GM19467 (cell line): ENCODE measurements at regions not wholly inside any gene's neighbourhood (a gene's known extent, or its start where the extent isn't known, plus 50 kb on each side); places are given as distances from the start of the nearest gene placed in this dataset.

Source experiments
- ATAC-seq: cut with Tn5 transposase; IDR thresholded peaks from one replicate; pipeline ENCODE4 v1.9.1; 2021; ENCODE audit warnings: mild to moderate bottlenecking, moderate library complexity; ENCODE audit not compliant: unreplicated experiment

- ATAC-seq: no peak
Observed at GRCh38 chr2:122519821-122520611, 764.6 kb downstream of the TSN start.

DNA sequence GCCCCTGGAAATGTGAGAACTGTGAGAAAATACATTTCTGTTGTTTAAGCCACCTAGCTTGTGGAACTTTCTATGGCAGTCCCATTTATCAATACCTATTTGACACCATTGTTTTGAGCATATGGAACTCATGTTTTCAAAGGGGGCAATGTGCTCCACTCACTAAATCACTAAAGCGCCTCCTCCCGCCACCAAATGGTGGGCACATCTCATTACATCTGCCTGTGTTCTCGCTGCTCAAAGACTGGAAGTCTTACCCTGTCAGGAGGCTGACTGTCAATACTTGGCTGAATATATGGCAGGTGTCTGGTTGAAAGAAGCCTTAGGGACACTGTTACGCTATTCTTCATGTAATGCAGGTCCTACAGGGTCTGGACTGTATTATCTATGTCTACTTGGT lies 767.7 kb downstream of the TSN start:
- ATAC-seq: no peak

- no peak for ATAC-seq
Observed at GRCh38 chr2:122523981-122524380, 768.5 kb downstream of the TSN start.

DNA sequence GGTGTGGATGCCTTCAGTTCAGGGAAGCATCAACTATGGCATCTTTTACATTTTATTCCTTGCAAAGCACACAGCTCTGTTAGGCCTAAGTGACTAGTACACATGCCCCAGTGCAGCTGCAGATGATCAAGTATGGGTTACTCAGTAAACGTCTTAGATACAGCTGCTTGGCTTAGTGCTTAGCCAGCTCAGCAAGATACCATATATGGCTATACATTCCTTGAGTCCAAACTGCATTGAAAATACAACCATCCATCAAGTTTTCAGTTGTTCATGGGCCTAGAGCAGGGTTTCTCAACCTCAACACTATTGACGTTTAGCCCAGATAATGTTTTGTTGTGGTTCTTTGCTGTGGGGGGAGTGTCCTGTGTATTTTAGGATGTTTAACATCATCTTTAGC lies 769.9 kb downstream of the TSN start:
- no peak for ATAC-seq

- no peak for ATAC-seq
Observed at GRCh38 chr2:122528061-122528460, 772.6 kb downstream of the TSN start.

DNA sequence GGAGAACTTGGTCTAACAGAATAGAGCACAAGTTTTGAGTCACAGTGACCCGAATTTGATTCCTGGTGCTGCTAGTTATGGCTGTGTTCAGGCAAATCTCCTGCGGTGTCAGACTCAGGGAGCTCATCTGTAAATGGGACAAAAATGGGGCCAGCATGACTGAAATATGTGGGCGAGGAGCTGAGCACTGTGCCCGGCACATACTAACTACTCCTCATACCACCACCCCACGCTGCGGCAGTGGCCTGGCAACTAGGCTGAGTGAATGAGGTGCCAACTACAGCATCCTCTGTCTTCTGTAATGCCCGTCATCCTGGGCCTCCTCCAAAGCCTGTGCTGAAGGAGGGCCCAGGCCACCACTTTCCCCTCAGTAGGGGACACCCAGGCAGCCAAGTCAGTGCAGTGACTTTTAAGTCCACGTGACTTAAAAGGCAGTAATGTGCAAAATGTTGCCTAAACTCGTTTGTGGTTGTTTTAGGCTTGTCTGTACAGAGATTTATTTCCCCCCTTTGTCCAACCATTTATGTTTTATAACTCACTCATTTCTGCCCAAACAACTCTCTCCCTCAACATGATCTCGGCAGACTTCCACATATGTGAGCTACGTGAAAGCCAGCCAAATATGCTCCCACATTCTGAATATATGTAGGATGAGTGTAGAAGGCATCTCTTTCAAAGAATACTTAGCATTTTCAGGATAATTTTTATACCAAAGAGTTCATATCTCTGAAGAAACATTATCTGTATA lies 773.7 kb downstream of the TSN start:
- no peak for ATAC-seq

DNA sequence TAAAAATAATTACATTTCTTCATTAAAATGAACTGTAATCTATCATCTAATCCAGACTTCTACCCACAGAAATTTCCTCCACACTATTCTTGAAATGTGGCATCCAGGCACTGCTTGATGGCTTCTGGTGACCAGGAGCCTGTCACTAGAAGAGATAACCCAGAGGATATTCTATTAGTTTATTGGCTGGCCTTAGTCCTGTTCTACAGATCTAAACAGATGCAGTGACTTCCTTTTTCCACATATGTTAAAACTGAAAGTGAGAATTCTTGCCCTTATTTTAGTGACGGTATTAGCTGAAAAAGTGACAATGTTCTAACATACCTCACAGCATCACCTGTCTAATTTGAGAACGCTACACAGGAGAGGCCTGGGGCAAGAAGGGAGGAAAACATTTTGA lies 775.4 kb downstream of the TSN start:
- no peak for ATAC-seq

DNA sequence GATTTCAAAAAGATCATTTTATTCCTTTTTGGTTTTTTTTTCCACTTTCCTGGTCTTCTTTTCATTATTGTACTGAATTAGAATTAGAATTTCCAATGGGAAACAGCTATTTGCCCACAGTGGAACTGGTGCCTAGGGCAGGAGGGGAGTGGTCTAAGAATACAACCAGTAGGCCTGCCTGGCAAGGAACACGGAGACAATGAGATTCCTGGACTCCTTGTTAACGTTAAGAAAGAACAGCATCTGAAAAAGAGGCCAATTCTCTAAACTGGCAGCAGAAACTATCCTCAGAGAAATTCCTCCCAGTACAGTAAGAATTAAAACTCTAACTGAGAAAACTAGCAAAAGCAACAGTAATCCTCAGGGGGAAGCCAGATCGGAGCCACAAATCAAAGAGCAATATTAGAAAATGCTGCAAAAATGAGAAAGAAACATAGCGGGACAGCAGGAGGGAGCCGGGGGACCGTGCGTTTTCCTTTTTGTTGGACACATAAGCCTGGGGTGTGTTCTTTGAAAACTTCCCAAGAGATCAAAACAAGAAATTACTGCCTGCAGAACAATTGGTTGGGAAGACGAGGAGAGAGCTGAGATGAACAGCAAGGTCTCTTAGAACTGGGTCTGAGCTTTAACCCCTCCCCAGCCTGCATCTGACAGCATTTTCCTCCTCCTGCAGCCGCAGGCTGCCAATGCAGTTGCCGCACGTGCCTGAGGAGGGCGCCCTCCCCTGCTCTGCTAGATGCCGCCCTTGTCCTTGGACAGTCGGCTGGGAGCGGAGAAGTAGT lies 776.0 kb downstream of the TSN start:
- ATAC-seq: no peak

DNA sequence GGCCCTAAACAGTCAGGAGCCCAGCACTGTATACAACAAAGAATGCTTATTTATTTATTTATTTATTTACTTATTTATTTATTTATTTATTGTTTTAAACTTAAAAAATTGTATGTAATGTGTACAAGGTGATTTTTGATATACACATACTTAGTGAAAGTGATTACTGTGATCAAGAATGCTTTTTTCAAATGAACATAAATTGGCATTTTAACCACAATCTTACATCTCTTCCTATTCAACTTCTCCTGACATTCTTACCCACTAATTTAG lies 776.6 kb downstream of the TSN start:
- no peak for ATAC-seq

GRCh38 chr2:122532481-122532880 lies 777.0 kb downstream of the TSN start:
- ATAC-seq: no peak

GRCh38 chr2:122535960-122536505 lies 780.6 kb downstream of the TSN start:
- ATAC-seq: no peak

DNA sequence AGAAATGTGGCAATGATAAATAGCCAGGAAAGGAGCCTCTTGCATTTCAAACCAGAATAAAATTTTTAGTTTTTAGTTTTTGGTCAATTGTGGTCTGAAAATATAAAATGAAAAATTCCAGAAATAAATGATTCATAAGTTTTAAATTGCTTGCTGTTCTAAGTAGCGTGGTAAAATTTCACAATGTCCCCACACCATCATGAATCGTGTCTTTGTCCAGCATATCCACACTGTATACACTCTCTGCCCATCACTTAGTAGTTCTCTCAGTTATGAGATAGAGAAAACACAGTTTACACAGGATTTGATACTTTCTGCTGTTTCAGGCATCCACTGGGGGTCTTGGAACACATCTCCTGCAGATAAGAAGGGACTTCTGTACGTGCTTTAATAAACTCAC lies 783.9 kb downstream of the TSN start:
- no peak for ATAC-seq

GRCh38 chr2:122539920-122540319 lies 784.5 kb downstream of the TSN start:
- ATAC-seq: no peak

DNA sequence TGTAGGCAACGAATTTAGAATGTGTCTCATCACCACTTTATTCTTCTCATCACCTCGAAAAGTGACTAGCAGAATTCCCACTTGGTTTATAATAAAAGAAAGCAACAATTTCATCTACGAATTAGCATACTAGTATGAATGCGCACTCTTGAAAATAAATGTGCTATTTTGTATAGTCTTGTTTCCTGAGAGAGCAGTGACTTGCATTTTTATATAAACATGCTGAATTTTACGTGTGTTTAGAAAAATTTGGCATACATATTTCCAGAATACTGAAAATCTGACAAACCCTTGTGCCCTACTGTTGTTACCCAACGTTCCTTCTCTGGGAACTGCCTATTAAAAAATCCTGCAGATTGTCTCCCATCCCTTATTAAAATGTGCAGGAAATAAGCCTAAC lies 786.8 kb downstream of the TSN start:
- no peak for ATAC-seq

DNA sequence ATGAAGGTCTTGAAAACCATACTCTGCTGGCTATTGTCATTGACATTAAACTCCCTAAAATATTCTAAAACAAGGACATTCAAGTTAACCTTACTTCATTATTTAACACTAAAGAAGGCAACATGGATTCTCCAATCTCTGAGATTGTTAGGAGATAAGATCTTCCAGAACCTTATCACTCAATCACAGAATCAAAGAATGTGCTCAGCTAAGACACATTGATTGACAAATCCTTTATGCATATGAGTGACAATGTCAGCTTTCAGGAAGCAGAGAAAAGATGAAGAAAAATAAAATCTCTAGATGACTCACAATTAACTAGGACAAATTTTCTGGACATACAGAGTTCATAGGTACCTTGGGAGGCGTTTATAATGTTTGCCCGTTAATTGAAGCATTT lies 787.2 kb downstream of the TSN start:
- no peak for ATAC-seq

GRCh38 chr2:122543815-122544214 lies 788.4 kb downstream of the TSN start:
- no peak for ATAC-seq

DNA sequence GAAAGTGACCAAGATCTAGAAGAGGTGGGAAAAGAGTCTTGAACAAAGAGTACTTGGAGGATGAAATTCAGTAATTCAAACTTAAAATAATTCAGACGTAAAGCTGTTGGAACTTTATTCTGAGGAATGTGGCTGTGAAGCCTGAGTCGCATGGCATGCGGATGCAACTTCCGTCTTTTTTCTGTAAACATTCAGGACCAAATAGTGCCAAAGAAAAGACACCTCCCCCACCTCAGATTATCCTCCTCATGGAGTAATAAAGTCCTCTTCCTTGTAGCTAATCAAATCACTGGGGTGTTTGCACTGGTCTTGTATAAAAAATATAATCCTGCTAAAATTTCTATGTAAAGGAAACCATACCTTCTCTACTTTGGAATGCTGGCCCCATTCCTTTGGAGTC lies 790.4 kb downstream of the TSN start:
- no peak for ATAC-seq

DNA sequence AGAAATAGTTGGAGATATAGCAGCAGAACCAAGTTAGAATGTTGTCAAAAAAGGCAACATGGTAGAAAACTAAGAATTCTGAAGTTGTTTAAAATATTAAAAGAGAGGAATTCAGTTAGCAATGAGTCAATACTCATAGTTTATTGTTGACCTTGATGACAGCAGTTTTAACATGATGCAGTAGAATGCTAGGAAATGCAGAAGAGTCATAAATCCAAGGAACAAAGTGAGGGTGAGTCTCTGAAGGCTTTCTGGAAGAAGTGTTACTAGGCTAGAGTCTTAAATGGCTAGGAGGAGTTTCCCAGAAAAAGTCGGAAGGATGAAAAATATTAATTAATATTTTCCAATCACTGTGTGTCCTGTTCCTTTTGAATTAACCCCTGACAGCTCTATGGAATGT lies 807.3 kb downstream of the TSN start:
- ATAC-seq: no peak

DNA sequence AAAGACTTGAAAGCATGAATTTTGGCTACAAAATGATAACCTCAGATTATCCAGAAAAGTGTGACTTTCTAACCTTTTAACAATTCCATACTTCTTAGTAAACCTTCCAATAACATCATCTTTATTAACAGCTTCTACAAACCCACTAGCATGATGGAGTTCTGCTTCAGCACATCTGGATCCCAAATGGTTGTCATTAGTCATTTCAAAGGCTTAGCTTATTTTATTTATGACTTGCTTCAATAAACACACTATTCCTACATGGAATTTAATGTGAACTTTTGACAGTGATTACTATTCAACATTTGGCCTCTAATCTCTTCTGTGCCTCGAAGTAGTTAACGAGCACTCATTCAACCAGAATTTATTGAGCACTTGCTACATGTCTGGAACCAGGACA lies 808.3 kb downstream of the TSN start:
- no peak for ATAC-seq

DNA sequence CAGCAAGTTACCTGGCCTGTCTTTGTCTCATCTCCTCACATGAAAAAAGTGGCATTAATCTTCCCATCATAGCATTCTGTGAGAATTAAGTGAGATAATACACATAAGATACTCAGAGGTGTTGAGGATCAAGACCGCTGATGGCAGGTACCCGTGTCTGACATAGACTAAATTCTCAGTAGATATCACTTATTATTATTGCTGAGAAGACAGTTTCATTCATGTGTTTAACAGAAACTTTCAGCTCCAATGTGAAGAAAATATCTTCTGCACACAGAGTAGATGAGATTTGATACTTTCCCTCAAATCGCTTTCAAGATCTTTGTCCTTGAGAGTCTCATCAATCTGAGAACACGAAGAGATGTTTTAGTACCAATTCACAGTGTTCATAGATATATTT lies 809.4 kb downstream of the TSN start:
- no peak for ATAC-seq

DNA sequence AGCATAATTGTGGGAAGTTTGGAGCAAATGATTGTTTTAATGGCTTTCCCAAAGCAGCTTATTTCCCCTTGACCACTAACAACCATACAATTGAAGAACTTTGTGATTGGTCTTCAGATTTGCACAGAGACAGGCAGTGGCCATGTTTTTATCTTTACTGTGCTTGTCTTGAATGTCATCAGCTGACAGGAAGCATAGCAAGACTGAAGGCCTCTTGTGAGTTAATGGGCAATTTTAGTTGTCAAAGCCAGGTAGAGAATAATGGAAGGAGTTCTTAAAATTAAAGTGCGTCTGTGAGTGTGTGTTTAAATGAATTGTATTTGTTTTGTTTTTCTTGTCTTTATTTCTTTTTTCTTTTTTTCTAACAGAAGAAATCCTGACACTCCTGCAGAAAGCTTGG lies 809.9 kb downstream of the TSN start:
- ATAC-seq: no peak

GRCh38 chr2:122570641-122571040 lies 815.2 kb downstream of the TSN start:
- ATAC-seq: no peak
